ENCODE measurements at regions not wholly inside any gene's neighbourhood (a gene's known extent, or its start where the extent isn't known, plus 50 kb on each side); places are given as distances from the start of the nearest gene placed in this dataset.

DNA sequence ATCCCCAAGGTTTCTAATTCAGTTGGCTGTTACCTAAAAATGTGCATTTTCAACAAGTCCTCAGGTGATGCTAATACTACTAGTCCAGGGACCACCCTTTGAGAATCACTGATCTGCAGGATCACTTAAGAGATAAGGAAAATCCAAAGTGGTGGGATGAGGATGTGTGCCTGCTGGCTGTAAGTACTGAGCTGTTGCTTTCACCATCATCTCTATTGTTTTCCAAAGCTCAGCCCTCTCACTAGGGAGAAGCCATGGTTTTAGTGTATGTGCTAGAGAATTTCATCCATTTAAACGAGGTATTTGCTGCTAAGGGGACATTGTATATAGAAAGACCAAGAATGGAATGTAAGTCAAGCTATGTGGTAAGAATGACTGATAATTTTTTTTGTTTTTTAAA lies 202.3 kb downstream of the KIF21A start:
- DNase-seq (ENCODE audit: low read depth), result no peak
- H3K4me3 ChIP-seq (ENCODE audit: low read depth, low read length), result no peak overlapping the region

DNA sequence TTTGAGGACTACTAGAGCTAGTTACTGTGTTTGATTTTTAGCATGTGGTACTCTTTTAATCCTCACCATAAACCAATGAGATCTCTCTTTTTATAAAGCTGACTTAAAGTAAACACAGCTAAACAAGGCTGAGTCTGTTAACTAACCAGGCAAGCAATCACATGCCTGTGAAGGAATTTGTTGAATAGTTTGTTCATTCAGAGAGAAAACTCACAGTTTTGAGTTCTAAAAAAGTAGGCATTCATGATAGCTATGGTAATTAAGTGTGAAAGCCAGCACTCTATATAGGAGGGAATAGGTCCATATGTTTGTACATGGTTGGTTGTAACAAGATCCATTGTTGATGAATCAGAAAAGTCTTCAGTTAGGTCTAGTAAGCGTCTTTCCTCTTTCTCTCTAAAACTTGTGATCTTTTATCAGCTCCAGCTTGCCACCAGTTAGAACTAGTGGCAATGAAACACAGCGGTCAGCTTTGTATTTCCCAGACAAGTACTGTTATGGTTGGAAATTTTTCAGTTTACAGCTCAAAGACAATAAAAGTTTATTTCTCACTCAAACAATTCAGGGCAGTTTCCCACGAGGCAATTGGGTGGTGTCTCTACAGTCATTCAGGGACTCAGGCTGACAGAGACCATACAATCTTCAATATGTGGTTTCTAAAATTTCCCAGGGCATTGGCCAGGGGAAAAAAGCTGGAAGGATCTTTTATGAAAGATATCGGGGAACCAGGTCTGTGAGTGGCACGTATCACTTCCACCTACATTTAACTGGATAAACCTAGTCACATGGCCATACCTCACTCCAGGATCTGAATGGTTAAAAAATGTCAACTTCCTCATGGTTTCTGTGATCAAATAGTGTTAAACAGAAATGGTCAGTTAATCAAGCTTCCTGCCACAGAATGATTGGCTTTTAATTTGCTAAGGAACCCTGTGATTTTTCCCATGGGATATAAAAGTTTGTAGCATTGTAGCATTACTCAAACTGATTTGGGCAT lies 203.1 kb downstream of the KIF21A start:
- DNase-seq (ENCODE audit: low read depth), result no peak
- H3K4me3 ChIP-seq (ENCODE audit: low read depth, low read length), result no peak overlapping the region

DNA sequence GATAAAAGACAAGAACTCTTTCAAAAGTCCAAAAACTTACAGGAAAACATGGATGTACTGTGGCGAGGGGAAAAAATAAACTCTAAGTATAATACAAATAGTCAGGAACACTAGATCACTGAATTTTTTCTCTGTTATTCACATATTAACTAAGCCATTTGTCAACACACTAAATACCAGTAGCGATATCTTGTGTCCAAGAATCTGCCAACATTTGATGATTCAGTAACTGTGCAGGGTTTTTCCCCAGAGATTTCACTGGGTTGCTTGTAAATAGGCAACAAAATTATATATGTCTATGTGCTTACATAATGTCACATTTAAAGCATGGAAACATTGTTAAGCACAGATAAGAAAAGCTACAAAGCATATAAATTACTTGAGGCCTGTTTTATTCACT lies 205.9 kb downstream of the KIF21A start:
- no peak for DNase-seq (ENCODE audit: low read depth)
- no peak overlapping the region for H3K4me3 ChIP-seq (ENCODE audit: low read depth, low read length)

DNA sequence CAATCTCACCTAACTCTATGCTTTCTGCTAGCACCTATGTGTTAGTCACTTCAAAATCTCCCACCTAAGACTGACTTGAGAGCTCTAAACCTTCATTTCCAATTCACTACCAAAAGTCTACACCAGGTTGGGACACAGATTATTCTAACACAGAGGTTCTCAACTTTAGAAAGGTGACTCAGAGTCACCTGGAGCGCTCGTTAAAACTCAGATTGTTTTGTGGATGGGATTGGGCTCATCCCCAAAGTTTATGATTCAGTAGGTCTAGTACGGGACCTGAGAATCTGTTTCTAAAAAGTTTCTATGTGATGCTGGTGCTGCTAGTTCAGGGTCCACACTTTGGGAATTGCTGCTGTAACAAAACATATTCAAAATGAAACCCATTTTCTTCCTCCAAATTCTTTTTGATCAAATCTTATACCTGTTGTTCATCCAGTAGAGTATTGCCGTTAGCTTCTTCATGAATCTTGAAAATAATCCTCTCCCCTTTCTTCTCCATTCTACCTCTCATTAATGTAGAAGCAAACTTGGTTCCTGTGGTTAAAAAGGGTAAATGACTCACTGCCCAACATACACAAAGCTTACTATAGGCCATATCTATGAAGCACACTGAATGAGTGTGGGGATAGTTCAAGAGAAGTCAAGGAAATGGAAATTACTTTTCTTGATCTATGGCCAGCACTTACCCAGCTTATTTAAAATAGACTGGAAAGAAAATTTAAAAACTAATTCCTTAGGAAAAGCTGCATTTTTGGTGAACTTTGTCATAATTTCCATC lies 206.7 kb downstream of the KIF21A start:
- H3K4me3 ChIP-seq (ENCODE audit: low read depth, low read length), result no peak overlapping the region
- no peak for DNase-seq (ENCODE audit: low read depth)

DNA sequence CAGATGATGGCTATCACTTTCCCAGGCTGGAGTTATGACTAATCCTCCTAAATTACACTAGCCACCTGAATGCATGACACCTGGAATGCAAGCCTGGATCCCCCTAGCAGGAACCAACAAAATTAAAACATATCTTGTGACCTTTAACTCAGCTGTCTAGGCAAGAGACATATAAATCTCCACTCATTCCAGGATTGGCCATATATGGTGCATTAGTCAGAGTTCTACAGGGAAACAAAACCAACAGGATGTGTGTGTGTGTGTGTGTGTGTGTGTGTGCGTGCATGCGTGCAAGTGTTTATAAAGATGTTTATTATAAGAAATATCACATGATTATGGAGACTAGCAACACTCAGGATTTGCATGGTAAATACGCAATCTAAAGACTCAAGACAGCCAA lies 212.8 kb downstream of the KIF21A start:
- H3K4me3 ChIP-seq (ENCODE audit: low read depth, low read length), result no peak overlapping the region
- no peak for DNase-seq (ENCODE audit: low read depth)

DNA sequence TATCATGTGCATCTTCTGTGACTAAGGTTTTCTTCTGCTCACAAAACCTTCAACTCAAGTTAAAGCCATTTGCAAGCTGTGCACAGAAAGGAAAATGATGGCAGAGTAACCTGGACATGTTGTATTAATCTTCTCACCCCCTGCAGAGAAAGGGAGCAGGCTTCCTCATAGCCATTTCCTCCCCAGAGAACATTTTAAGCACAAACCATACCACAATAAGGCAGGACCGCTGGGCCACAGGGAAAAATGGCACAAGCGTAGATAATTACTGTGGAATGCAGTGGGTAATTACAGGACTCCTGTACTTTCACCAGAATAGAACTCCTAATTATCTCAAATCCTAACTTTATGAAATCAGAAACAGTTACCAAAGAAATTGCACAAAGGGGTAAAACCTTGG lies 215.7 kb downstream of the KIF21A start:
- H3K4me3 ChIP-seq (ENCODE audit: low read depth, low read length), result no peak overlapping the region
- no peak for DNase-seq (ENCODE audit: low read depth)

DNA sequence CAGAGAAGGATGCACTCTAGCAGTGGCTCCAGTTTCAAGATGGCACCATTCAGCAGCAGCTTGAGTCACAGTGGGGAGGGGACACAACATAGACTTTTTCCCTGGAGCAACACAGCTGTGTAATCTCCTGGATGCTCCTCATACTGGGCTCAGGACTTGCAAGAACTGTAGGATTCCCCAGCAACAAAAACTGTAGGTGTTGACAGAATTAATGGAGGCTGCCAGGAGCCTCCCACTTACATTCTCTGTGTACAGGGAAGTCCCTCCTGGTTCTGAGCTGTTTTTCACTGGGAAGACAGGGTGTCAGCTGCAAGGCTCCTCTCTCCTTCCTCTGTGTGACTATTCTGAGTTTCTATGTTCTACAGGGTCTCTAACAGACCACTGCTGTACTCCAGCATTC lies 217.9 kb downstream of the KIF21A start:
- no peak overlapping the region for H3K4me3 ChIP-seq (ENCODE audit: low read depth, low read length)
- DNase-seq (ENCODE audit: low read depth), result no peak

DNA sequence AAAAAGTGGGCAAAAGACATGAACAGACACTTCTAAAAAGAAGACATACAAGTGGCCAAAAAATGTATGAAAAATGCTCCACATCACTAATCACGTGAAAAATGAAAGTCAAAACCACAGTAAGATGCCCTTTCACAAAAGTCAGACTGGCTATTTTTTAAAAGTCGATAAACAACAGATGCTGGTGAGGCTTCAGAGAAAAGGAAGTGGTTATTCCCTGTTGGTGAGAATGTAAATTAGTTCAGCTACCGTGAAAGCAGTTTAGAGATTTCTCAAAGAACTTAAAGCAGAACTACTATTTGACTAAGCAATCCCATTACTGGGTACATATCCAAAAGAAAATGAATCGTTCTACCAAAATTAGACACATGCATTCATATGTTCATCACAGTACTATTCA lies 237.0 kb downstream of the KIF21A start:
- DNase-seq (ENCODE audit: low read depth), result no peak
- no peak overlapping the region for H3K4me3 ChIP-seq (ENCODE audit: low read depth, low read length)

DNA sequence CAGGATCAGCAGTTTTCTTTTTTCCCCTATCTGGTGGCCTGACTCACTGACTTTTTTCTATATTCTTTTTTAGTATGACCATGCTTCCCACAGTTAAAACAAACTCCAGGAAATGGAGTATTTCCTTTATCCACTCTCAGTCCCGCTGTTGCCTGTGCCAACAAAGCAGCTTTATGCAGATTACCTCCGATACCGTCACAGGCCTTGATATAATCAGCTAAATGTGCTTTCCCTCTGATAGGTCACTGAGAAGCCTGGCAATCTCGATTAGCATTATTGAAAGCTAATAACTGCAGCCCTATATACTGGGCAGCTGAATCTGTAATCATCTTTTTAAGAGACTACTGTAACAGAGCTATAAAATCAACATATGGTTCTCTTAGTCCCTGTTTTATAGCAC lies 243.6 kb downstream of the KIF21A start:
- no peak overlapping the region for H3K4me3 ChIP-seq (ENCODE audit: low read depth, low read length)
- DNase-seq (ENCODE audit: low read depth), result no peak

DNA sequence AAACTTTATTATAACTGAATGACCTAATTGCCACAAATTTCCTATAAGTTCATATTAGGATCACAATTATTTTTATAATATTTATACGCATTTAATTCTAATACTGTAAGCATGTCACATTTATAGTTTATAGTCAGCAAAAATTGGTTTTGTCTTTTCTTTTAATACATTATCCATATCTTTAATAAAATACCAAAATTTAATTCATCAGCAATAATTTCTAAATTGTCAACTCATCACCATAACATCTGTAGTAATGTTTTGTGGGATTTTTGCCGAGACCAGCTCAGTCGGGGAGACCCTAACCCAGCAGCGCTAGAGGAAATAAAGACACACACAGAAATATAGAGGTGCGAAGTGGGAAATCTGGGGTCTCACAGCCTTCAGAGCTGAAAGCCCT lies 254.2 kb downstream of the KIF21A start:
- H3K4me3 ChIP-seq (ENCODE audit: low read depth, low read length), result no peak overlapping the region
- no peak for DNase-seq (ENCODE audit: low read depth)

DNA sequence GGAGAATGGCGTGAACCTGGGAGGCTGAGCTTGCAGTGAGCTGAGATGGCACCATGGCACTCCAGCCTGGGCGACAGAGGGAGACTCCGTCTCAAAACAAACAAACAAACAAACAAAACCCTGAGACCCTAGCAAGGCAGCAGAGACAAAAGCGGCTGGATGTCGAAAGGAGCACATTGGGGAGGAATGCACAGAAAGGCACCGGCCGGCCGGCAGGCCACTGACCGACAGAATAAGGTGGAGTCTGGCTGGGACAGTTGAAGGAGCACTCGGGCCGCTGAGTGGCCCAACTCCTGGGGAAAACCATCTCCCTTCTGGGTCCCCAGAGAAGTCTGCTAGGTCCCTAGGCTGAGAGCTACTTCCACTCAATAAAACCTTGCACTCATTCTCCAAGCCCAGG lies 256.2 kb downstream of the KIF21A start:
- DNase-seq (ENCODE audit: low read depth), result no peak

DNA sequence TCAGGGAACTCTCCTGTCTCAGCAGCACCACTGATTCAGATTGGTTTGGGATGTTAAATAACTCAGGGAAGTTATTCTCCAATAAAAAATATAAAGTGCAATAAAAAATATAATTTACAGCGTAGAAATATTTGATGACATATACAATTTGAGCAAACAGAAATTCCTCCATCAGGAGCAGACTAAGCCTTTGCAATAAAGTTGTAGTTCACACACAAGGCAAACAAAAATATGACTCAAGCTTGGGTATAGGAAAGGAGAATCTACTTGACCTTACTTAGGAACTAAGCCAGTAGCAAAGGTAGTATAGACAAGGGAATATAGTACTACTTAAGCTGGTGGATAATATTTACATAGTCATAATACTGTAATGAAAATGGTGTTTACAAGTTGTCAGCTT lies 264.1 kb downstream of the KIF21A start:
- no peak for DNase-seq (ENCODE audit: low read depth)
- H3K4me3 ChIP-seq (ENCODE audit: low read depth, low read length), result no peak overlapping the region

More for the DNA sequence above, 256.2 kb downstream of the KIF21A start:
- no peak overlapping the region for H3K4me3 ChIP-seq (ENCODE audit: low read depth, low read length)

DNA sequence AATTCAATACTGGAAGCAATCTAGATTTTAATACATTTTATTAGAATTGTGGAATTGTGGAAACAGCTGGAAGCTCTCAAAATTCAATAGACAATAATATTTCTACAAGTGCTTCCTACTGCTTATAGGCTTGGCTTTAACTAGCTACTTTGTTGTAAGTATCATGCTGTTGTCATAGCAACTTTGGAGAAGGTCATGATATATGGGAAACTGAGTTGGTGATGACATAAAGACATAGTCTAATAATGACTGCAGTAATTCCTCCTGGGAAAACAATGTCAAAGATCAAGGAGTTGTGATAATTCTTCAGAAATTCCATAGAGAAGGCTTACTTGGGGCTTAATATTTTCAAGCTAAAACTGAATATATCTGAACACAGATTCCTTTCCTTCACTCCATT lies 266.6 kb downstream of the KIF21A start:
- DNase-seq (ENCODE audit: low read depth), result no peak
- no peak overlapping the region for H3K4me3 ChIP-seq (ENCODE audit: low read depth, low read length)

DNA sequence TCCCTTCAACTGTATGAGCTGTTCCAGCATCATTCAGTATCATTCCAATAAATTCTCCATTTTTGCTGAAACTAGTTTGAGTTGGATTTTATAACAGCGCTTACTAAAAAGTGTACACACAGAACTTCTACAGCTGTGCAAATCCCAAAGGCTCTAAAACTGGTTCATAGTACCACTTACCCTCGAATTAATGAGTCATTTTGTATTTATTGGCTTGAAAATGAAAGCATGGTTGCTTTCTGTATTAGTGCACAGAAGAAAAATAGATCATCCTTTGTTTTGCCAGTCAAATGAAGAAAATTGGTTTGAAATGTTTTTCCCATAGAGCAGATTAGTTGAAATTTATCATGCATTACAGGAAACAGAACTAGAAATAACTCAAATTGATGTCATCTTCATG lies 268.3 kb upstream of the CPNE8 start:
- no peak for DNase-seq (ENCODE audit: low read depth)
- H3K4me3 ChIP-seq (ENCODE audit: low read depth, low read length), result no peak overlapping the region

DNA sequence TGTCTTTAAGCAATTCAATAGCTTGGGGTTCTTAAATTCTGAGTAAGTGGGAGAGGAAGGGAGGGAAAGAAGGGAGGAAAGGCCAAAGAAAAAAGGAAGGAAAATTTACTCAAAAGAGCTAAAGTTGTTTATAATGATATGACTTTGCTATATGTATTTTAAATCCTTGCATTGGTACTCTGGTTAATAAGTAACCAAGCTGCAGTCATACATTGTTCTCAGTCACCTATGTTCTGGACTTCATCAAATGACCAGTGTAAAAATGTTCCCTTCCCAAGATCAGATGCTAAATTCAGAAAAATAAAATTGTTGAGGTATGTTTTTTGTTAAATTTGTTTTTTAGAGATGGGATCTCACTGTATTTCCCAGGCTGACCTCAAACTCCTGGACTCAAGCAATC lies 259.9 kb upstream of the CPNE8 start:
- no peak for DNase-seq (ENCODE audit: low read depth)
- no peak overlapping the region for H3K4me3 ChIP-seq (ENCODE audit: low read depth, low read length)

DNA sequence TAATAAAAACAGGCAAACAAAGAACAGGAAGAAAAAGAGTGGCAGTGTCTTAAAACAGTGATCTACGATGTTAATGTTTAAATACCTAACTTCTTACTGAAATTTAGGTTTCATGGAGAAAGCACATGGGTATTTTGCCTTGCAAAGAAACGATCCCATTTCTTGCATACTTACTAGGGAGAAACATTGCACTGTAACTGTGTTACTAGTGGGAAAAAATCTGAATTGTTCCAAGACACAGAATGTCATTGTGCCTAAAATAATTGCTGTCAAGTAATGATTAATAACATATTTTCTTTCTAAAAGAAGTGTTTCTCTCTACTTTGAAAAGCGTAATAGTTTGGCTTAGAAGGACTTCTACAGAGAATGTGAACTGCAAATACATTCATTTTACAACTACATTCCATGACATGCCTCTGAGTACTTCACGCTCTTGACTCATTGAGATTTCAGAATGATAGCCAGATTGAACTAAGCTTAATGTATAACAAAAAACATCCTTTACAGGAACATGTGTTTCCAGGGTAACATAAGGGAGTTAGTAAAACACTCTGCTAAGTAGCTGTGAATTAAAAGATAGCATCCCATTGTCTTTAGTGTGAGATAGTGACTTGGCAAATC lies 256.2 kb upstream of the CPNE8 start:
- DNase-seq (ENCODE audit: low read depth), result no peak
- H3K4me3 ChIP-seq (ENCODE audit: low read depth, low read length), result no peak overlapping the region

DNA sequence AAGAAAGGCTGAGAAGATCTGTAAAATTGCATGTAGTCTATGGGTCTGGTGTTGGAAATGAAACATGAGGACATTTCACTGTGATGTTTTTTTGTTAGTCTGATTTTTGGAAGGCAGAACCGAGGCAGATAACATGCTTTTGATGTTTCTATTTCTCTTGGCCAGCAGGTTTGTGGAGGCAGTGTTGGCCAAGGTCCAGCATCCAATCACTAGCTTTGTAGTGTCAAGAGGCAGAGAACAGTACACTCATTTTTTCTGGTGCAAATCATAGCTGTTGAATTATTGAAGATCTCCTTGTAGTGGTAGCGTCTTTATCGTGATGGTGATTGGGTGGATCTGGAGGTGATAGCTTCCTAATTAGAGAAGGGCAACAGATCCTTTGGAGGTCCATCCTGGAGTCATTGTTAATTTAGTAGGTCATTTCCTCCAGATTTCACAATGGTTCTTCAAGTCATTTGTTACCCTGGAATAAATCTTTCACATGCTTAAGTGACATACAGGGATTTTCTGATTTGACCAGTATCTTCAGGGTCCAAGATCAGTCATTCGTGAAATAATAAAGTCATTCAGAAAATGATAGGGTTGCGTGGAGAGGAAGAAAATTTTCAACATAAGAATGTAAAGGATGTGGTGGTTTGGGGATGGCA lies 252.4 kb upstream of the CPNE8 start:
- no peak overlapping the region for H3K4me3 ChIP-seq (ENCODE audit: low read depth, low read length)
- DNase-seq (ENCODE audit: low read depth), result no peak

DNA sequence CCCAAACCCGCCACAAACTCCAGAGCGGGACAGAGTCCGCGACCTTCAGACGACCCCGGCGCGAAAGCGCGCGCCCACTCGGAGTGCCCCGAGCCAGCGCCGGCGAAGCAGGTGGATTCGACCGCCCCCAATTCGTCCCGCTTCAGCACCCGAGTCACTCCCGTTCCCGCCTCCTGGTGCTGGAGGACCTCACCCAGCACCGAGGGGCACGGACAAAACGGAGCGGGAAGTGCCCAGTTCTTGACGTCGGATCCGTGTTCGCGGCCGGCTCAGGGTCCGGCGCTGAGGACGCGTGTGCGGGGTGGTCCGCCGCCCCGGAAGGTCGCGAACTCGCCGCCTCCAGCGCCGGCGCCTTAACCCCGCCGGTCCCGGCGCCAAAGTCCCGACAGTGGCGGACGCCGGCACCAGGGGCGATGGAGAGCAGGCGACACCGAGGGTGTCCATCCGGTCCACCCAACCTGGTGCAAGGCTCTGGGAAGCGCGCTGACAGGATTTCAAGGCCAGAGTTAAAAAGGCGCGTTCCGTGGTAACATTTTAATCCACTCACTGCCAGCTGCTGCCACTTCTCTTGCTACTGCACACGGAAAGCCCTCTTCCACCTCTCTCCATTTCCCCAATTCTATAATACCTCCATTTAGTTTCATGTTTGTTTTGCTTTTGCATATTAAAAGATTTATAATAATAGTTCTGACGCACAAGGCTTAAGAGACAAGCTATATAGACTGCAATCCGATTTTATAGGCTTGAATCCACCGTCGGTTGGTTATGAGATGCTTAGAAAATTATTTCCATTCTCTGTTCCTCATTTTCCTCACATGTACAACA lies 240.0 kb upstream of the CPNE8 start:
- DNase-seq (ENCODE audit: low read depth), result no peak
- peak overlapping the region; percentile 26 for H3K4me3 ChIP-seq (ENCODE audit: low read depth, low read length)

DNA sequence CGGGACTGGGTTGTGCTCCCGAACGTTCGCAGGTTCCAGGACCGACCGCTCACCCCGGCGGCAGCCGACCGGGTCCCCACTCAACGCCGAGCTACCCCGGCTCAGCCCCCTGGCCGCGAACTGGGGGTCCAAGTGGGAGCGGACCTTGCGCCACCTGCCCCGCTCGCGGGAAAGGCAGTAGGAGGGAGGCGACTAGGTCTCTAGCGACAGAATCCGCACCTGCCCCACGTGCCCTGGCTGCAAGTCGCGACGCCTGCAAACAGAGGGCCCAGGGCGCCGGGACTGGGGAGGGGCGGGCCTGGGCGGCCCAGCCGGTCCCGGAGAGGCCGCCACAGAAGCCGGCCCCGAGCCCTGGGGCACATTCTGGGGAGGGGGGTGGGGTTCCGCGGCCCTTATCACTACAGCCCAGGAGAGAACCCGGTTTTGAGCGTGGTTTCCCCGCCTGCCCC lies 239.2 kb upstream of the CPNE8 start:
- DNase-seq (ENCODE audit: low read depth), result no peak
- no peak overlapping the region for H3K4me3 ChIP-seq (ENCODE audit: low read depth, low read length)
